PC-9 (cell line): ENCODE measurements at regions not wholly inside any gene's neighbourhood (a gene's known extent, or its start where the extent isn't known, plus 50 kb on each side); places are given as distances from the start of the nearest gene placed in this dataset.

Experiments
- BruUV-seq: library from RNA; stranded (reverse); fragments of 400-500 nt; replicated peaks from 2 replicates; lab custom pipeline; 2021; lab: Mats Ljungman, UMichigan
- CTCF ChIA-PET: fragments of 300-600 bp; sonication (Branson Sonifier 250); formaldehyde crosslinking; loops from one replicate; lab custom pipeline; 2022; ENCODE audit warnings: antibody characterized with exemption; lab: Charles Lee
- POLR2A ChIA-PET: fragments of 300-600 bp; sonication (Branson Sonifier 250); formaldehyde crosslinking; loops from one replicate; lab custom pipeline; 2022; ENCODE audit warnings: antibody characterized with exemption; ENCODE audit not compliant: unreplicated experiment; lab: Charles Lee
- DNase-seq, 2 experiments: peaks; one replicate each; pipeline versions ENCODE4 v3.0.0 to v3.0.0-alpha.2; 2015 to 2022; ENCODE audit warnings: mixed read lengths in 1 of 2
- H2AFZ ChIP-seq: fragments of 200-600 bp; sonication (generic); 2 replicates; pipeline ENCODE4 v1.8.1; 2017; ENCODE audit warnings: antibody characterized with exemption
- H3F3A ChIP-seq: fragments of 200-600 bp; sonication (generic); 2 replicates; pipeline ENCODE4 v1.8.1; 2017; ENCODE audit warnings: antibody characterized with exemption, mild to moderate bottlenecking, low read depth; ENCODE audit not compliant: insufficient read depth
- H3K27ac ChIP-seq: fragments of 200-600 bp; sonication (generic); 2 replicates; pipeline ENCODE4 v1.6.1; 2016; ENCODE audit warnings: mixed run types
- H3K27me3 ChIP-seq: fragments of 200-600 bp; sonication (generic); 2 replicates; pipeline ENCODE4 v1.6.1; 2016; ENCODE audit warnings: low read depth, mixed run types; ENCODE audit not compliant: insufficient read depth
- H3K36me3 ChIP-seq: fragments of 200-600 bp; sonication (generic); 2 replicates; pipeline ENCODE4 v1.6.1; 2016; ENCODE audit warnings: low read depth, mixed run types
- H3K4me1 ChIP-seq: fragments of 200-600 bp; sonication (generic); replicated peaks from 2 replicates; pipeline ENCODE4 v1.6.1; 2016; ENCODE audit warnings: mixed run types; ENCODE audit not compliant: insufficient read depth
- H3K4me2 ChIP-seq: fragments of 200-600 bp; sonication (generic); 2 replicates; pipeline ENCODE4 v1.6.1; 2017; ENCODE audit warnings: mixed run types
- H3K4me3 ChIP-seq: fragments of 200-600 bp; sonication (generic); 2 replicates; pipeline ENCODE4 v1.6.1; 2016; ENCODE audit warnings: mixed run types
- H3K79me2 ChIP-seq: fragments of 200-600 bp; sonication (generic); 2 replicates; pipeline ENCODE4 v1.6.1; 2017; ENCODE audit warnings: low read depth, mixed run types
- H3K9me2 ChIP-seq: fragments of 200-600 bp; sonication (generic); 2 replicates; pipeline ENCODE4 v1.8.1; 2017; ENCODE audit warnings: mild to moderate bottlenecking; ENCODE audit not compliant: insufficient read depth
- H3K9me3 ChIP-seq: fragments of 200-600 bp; sonication (generic); 2 replicates; pipeline ENCODE4 v1.8.1; 2016; ENCODE audit warnings: low read depth; ENCODE audit not compliant: insufficient read depth
- H4K20me1 ChIP-seq: fragments of 200-600 bp; sonication (generic); 2 replicates; pipeline ENCODE4 v1.8.1; 2017; ENCODE audit not compliant: insufficient read depth
- EZH2 ChIP-seq: fragments of 200-600 bp; sonication (generic); IDR thresholded peaks from 2 replicates; pipeline ENCODE4 v1.8.0; 2017; ENCODE audit warnings: antibody characterized with exemption, low read depth
- intact Hi-C: fragments of 100-400 bp; cut with micrococcal nuclease; formaldehyde crosslinking; loops from one replicate; pipeline ENCODE4 v1.10.0; 2022; ENCODE audit not compliant: unreplicated experiment
- TF ChIP-seq, protein P1 (sequence below): fragments of 200-600 bp; sonication (generic); conservative IDR thresholded peaks from 2 replicates; pipeline ENCODE4 v1.6.1; 2017; ENCODE audit warnings: mixed run types, antibody characterized with exemption, mild to moderate bottlenecking, moderate library complexity

DNA sequence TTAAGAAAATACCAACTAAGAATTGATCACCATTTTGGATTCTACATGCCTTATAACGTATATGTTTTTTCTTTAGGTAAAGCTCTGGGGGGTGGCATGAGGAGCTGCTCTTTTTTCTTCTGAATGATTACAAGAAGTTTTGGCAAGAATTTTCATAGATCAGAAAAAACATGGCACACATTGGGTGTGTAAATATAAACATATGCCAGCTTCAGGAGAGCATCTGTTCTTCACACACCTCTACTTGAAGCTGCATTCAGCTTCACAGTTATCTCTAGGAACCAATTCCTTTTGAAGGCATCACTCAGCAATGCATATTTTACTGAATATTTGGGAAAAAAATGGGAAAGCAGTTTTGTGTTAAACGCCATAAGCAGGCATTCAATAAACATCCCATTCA, 122.7 kb upstream of the GHR start:
- Histone ChIP-seq H3F3A (no peaks in the 10 kb centered on the region), H2AFZ (no peak overlapping the region), H3K4me2 (no peak overlapping the region), H3K27me3 (no peaks in the 10 kb centered on the region), H3K4me3 (no peak overlapping the region), H3K9me2 (no peaks in the 10 kb centered on the region), H3K4me1 (no peaks in the 10 kb centered on the region), H3K27ac (no peak overlapping the region), H4K20me1 (no peaks in the 10 kb centered on the region), H3K79me2 (no peaks in the 10 kb centered on the region), H3K36me3 (no peaks in the 10 kb centered on the region), H3K9me3 (no peaks in the 10 kb centered on the region)
- ChIA-PET CTCF (interaction anchor here (0.6 kb wide), 1 partner anchor 589 kb away, joined by 6 read pairs; no protein-coding TSS in a partner anchor), POLR2A (interaction anchor here (0.6 kb wide), 1 partner anchor 97 kb away, joined by 3 read pairs; no protein-coding TSS in a partner anchor)
- no peak for TF ChIP-seq EZH2
- TF ChIP-seq, protein P1, sequence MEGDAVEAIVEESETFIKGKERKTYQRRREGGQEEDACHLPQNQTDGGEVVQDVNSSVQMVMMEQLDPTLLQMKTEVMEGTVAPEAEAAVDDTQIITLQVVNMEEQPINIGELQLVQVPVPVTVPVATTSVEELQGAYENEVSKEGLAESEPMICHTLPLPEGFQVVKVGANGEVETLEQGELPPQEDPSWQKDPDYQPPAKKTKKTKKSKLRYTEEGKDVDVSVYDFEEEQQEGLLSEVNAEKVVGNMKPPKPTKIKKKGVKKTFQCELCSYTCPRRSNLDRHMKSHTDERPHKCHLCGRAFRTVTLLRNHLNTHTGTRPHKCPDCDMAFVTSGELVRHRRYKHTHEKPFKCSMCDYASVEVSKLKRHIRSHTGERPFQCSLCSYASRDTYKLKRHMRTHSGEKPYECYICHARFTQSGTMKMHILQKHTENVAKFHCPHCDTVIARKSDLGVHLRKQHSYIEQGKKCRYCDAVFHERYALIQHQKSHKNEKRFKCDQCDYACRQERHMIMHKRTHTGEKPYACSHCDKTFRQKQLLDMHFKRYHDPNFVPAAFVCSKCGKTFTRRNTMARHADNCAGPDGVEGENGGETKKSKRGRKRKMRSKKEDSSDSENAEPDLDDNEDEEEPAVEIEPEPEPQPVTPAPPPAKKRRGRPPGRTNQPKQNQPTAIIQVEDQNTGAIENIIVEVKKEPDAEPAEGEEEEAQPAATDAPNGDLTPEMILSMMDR = no peak
- no TSS peak for BruUV-seq
- DNase-seq = no peak
- intact Hi-C loops = no loop called here

DNA sequence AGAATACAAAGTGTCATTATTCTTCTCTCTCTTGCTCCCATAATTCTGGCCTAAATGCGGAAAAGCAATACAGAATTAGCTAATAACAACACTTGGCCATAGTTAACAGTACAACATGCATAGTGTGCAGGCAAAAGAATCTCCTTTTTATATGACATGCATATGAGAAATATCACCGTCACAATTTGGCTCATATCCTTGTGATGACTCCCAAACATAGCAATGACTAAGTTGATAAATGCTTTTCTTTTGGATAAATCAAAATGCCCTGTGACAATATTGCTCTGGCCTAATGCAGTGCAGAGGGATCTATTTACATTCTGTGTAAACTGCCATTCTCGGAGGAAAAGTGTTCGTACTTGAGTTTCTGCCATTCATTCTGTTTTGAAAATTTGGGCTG, 121.9 kb upstream of the GHR start:
- no peaks in the 10 kb centered on the region for H3K36me3 ChIP-seq
- no peaks in the 10 kb centered on the region for H3K4me1 ChIP-seq
- no peaks in the 10 kb centered on the region for H4K20me1 ChIP-seq
- H3K27ac ChIP-seq = no peak overlapping the region
- H3K79me2 ChIP-seq = no peaks in the 10 kb centered on the region
- no peak overlapping the region for H3K4me3 ChIP-seq
- H3K4me2 ChIP-seq = no peak overlapping the region
- no peaks in the 10 kb centered on the region for H3K9me2 ChIP-seq
- no TSS peak for BruUV-seq
- no peaks in the 10 kb centered on the region for H3F3A ChIP-seq
- intact Hi-C loops = no loop called here
- no peaks in the 10 kb centered on the region for H3K27me3 ChIP-seq
- TF ChIP-seq, protein P1 = no peak
- CTCF ChIA-PET = no interaction called here
- no peaks in the 10 kb centered on the region for H3K9me3 ChIP-seq
- H2AFZ ChIP-seq = no peak overlapping the region
- no peak for DNase-seq
- POLR2A ChIA-PET = interaction anchor here (0.6 kb wide), 1 partner anchor 96 kb away, joined by 3 read pairs; no protein-coding TSS in a partner anchor

DNA sequence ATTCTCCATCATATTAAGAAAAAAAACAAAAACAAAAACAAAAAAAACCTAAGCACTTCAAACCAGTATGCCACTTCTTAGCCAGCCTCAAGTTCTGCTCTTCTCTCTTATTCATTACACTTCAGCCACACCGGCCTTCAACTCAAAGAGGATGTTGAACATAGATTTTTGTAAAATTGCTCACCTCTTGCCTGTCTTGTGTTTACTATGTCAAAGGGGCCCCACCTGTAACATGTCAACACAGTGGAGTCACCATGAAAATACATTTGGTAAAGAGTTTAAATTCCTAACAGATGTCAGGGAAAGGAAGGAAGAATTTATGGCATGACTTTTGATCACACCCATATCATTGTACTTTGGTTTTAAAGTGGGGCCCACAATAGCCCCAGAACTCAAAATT, 121.1 kb upstream of the GHR start:
- Histone ChIP-seq H3K36me3 (no peaks in the 10 kb centered on the region), H4K20me1 (no peaks in the 10 kb centered on the region), H3K4me2 (no peak overlapping the region), H3K9me2 (no peaks in the 10 kb centered on the region), H2AFZ (no peak overlapping the region), H3K4me3 (no peak overlapping the region), H3K9me3 (no peaks in the 10 kb centered on the region), H3K79me2 (no peaks in the 10 kb centered on the region), H3K27ac (no peak overlapping the region), H3F3A (no peaks in the 10 kb centered on the region), H3K4me1 (no peaks in the 10 kb centered on the region), H3K27me3 (no peaks in the 10 kb centered on the region)
- no TSS peak for BruUV-seq
- TF ChIP-seq, protein P1 = no peak
- no peak for TF ChIP-seq EZH2
- no peak for DNase-seq
- ChIA-PET POLR2A (no interaction called here), CTCF (no interaction called here)
- intact Hi-C loops = no loop called here
